Endothelial cell of hepatic sinusoid (primary cell): ENCODE measurements at regions not wholly inside any gene's neighbourhood (a gene's known extent, or its start where the extent isn't known, plus 50 kb on each side); places are given as distances from the start of the nearest gene placed in this dataset.
"Not testable (repeated sequence)": the region's sequence is repeated elsewhere in the genome, so short reads cannot be mapped to it uniquely, and the experiment has no call there.

ENCODE experiments used
- in situ Hi-C: cut with HindIII; loops from 2 replicates; pipeline ENCODE4 v1.10.0; 2017; ENCODE audit warnings: low sequenced_read_pairs

DNA sequence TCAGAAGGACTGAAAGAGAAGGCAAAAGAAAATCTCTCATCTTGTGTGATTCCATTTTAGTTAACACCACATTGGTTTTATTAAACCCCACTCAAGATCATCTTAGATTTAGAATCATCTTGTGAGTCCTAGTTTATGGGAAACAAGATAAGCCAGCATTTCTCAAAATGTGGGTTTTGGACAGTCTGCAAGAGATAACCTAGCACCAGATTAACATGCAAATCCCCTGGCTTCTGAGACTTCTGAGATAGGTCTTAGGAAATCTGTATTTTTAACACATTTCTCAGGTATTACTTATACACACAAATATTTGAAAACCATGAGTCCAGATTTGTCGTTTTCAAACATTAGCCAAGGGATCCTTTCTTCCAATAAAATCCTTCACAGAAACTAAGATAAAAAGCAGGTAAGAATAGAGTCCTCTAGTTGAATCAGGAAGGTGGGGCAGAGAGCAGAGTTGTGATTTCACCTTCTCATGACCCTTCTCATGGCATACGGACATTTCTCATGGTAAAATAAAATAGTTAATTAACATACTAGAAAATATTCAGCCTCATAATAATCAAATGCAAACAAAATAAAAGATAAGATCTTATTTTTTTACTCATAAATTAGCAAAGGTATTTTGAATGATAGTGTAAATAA is 287.2 kb upstream of the FN1 start:
- in situ Hi-C loops: no loop called here

DNA sequence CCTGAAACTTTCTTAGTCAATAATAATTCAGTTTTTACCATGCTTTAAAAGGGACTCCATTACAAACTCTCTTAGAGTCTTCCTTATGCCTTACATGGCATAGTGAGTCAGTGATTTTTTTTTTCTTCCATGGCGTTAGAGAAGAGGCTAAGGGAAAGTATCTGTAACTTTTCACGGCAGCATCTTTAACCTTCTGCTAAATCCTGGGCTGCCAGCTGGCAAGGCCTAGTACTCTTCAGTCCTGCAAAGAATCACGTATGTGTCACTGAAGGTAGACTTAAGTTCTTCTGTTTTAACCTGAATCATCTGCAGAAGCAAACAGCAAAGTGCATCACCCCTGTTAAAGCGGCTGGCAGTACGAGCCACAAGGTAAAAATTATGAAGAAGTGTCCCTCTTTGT is 286.3 kb upstream of the FN1 start:
- in situ Hi-C loops: no loop called here

DNA sequence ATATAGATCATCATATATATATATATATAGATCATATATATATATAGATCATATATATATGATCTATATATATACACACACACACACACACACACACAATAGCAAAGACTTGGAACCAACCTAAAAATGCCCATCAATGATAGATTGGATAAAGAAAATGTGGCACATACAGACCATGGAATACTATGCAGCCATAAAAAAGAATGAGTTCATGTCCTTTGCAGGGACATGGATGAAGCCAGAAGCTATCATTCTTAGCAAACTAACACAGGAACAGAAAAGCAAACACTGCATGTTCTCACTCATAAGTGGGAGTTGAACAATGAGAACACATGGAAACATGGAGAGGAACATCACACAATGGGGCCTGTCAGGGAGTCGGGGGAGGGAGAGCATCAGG is 285.6 kb upstream of the FN1 start:
- in situ Hi-C loops: not testable (repeated sequence)

DNA sequence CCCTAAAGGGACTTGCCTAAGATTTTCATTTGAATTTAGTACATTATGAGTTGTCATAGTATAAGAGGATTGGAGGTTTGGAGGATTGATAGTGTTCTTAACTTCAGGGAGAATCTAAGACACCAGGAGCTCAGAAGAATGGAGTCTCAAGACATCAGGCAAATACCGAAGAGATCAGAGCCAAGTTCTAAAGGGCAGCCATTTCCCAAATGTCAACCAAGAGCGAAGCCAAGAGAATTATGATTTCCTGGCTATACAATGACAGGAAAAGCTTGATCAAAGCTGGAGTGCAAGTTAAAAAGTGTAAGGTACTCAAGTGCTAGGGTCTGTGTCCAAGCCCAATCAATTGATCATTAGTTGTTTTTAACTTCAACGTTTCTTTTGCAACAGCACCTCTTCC is 283.0 kb upstream of the FN1 start:
- in situ Hi-C loops: no loop called here

GRCh38 chr2:215718436-215718835 is 282.6 kb upstream of the FN1 start:
- in situ Hi-C loops: no loop called here

- in situ Hi-C loops: no loop called here
These were observed 281.9 kb upstream of the FN1 start for GRCh38 chr2:215717501-215718381.

DNA sequence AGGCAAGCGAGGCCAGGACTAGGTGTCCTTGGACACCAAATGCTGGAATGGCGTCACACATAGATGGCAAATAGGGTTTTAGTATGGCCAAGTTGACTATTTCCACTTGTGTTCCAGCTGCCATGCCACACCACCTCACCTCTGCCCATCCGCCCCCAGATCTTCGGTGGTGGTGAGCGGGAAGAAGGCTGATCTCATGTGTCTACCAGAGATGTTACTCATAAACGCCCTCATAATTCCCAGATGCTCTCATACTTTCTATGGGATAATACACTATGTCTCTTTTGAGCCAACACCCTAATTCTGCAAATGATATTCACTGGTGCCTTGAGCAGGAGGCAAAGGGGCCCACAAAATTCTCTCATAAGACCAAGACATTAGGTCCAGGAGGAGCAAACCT is 281.1 kb upstream of the FN1 start:
- in situ Hi-C loops: no loop called here

DNA sequence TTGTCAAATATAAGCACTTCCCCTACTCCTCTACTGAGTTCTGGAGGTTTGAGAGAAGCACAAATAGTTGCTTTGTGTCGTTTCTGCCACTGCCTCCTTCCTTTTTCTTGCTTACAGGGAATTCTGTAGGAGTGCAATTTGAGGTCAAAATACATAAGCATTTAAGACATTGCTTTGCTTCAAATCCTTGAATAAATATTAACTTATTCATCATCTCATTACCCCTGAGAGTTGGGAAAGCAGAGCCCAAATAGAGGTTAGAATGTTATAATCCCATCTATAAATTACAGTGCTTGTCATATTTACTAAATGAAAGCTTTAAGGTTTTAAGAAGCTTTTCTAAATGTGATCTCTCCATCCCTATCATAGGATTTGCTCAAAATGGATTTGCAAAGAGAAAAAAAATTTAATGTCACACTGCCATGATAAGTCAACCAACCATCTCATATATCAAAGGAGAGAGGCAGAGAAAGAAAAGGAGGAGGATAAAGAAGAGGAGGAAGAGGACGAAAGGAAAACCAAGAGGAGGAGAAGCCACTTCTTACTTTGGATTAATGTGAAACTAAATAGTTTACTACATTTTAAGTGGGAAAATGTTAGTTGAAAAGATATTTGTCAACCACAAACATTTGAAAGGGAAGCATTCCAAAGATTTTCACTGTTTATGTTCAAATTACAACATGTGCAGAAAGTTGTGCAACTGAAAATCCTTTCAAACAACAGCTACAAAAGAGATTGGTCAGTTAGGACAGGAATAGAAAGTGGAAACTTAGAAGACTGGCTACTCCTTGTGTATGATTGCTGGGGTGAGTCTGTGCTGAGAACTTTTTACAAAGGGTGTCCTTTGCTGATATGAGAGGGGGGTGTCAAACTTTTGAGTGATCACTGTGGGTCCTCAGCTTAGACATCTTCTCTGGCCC is 277.3 kb upstream of the FN1 start:
- in situ Hi-C loops: no loop called here

- in situ Hi-C loops: no loop called here
These were observed 276.5 kb upstream of the FN1 start for GRCh38 chr2:215712219-215712868.

- in situ Hi-C loops: no loop called here
These were observed 275.7 kb upstream of the FN1 start for GRCh38 chr2:215711471-215712034.

GRCh38 chr2:215707608-215708007 is 271.7 kb upstream of the FN1 start:
- in situ Hi-C loops: no loop called here

GRCh38 chr2:215705771-215706361 is 270.0 kb upstream of the FN1 start:
- in situ Hi-C loops: no loop called here

- in situ Hi-C loops: no loop called here
These were observed 269.4 kb upstream of the FN1 start for GRCh38 chr2:215705281-215705680.

DNA sequence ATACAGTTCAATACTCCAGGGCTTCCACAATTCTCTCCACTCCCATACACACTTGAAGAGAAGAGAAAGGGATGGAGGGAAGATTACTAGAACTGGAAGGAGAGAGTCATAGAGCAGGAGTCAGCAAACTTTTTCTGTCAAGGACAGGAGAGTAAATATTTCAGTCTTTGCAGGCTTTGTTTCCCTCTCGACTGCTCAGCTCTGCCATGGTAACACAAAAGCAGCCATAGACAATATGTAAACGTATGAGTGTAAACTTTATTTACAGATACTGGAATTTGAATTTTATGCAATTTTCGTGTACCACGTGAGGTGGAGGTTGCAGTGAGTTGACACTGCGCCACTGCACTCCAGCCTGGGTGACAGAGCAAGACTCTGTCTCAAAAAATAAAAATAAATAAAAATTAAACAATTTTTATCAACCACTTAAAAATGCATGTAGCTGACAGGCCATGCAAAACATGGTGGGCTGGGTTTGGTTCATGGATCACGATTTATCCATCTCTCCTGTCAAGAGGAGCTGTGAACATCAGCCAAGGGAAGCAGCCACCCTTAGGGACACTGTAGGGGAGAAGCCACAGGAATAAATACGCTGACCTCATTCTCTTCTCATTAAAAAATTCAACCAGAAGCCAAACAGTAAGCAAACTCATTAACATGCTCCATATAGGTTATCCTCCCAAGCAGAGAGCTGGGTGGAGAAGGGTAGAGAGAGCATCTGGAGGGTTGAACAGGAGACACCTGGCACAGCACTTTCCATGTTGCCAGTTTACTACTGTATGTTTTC is 266.4 kb upstream of the FN1 start:
- in situ Hi-C loops: no loop called here

- in situ Hi-C loops: no loop called here
These were observed 264.1 kb upstream of the FN1 start for GRCh38 chr2:215699700-215700538.

DNA sequence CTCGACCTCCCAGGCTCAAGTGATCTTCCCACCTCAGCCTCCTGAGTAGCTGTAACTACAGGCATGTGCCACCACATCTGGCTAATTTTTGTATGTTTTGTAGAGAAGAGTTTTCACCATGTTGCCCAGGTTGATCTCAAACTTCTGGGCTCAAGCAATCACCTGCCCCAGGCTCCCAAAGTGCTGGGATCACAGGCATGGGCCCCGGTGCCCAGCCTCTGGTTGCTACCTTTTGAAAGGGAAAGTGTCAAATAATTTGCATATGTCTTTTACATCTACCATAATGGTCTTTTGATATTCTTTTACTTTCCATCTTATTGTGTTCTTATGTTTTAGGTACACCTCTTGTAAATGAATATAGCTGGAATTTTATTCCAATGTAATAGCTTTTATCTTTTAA is 263.1 kb upstream of the FN1 start:
- in situ Hi-C loops: no loop called here

- in situ Hi-C loops: no loop called here
These were observed 262.7 kb upstream of the FN1 start for GRCh38 chr2:215698566-215698965.

GRCh38 chr2:215697496-215697895 is 261.6 kb upstream of the FN1 start:
- in situ Hi-C loops: no loop called here

- in situ Hi-C loops: no loop called here
These were observed 261.1 kb upstream of the FN1 start for GRCh38 chr2:215697003-215697402.
